Upper lobe of left lung (tissue), 4 donors: ENCODE measurements at regions not wholly inside any gene's neighbourhood (a gene's known extent, or its start where the extent isn't known, plus 50 kb on each side); places are given as distances from the start of the nearest gene placed in this dataset.

Experiments used
- CTCF ChIP-seq, 6 experiments: fragments of 450-650 bp in 4 of 6; fragments of 200-600 bp in 2 of 6; sonication (generic) in 2 of 6; IDR thresholded peaks; one replicate each; pipeline ENCODE4 v1.5.1; 2016 to 2019; ENCODE audit warnings: antibody characterized with exemption in 6 of 6
- POLR2AphosphoS5 ChIP-seq, 2 donors: sonication (generic); formaldehyde crosslinking; IDR thresholded peaks; one replicate each; pipeline ENCODE4 v1.5.1; 2017; ENCODE audit warnings: antibody characterized with exemption in 2 of 2

- TF ChIP-seq CTCF (IDR thresholded peaks at IDR 0.05) (no peak), POLR2AphosphoS5 (IDR thresholded peaks at IDR 0.05) (no peak)
Measured at GRCh38 chr3:132134611-132135010, 99.8 kb upstream of the CPNE4 start.
